ENCODE measurements at regions not wholly inside any gene's neighbourhood (a gene's known extent, or its start where the extent isn't known, plus 50 kb on each side); places are given as distances from the start of the nearest gene placed in this dataset.
"Not testable (repeated sequence)": the region's sequence is repeated elsewhere in the genome, so short reads cannot be mapped to it uniquely, and the experiment has no call there.

GRCh38 chr6:27168586-27169443, 78.7 kb upstream of the PRSS16 start (continued):
- TF ChIP-seq, protein P1, sequence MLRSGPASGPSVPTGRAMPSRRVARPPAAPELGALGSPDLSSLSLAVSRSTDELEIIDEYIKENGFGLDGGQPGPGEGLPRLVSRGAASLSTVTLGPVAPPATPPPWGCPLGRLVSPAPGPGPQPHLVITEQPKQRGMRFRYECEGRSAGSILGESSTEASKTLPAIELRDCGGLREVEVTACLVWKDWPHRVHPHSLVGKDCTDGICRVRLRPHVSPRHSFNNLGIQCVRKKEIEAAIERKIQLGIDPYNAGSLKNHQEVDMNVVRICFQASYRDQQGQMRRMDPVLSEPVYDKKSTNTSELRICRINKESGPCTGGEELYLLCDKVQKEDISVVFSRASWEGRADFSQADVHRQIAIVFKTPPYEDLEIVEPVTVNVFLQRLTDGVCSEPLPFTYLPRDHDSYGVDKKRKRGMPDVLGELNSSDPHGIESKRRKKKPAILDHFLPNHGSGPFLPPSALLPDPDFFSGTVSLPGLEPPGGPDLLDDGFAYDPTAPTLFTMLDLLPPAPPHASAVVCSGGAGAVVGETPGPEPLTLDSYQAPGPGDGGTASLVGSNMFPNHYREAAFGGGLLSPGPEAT (IDR thresholded peaks at IDR 0.05; ENCODE audit: low read depth) = no peak

DNA sequence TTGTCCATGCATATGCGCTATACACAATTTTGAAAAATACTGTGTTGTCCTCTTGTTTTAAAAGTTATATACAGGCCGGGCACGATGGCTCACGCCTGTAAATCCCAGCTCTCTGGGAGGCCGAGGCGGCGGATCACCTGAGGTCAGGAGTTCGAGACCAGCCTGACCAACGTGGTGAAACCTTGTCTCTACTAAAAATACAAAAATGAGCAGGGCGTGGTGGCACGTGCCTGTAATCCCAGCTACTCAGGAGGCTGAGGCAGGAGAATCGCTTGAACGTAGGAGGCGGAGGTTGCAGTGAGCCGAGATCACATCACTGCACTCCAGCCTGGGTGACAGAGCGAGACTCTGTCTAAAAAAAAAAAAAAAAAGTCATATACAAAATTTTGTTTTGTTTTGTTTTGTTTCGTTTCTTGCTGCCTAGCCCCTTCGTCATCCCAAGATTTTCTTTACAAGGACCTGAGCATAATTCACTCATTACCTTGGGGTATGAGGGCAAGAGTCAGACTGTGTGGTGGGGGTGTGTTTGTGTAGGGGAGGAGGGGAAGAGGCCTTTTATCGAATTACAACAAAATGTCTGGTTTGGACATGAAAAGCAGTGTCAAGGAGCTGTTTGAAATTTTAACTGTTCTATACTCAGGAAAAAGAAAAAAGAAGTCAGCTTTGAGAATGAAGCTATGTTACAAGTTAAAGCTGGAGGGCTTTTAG, 74.8 kb upstream of the PRSS16 start:
- ATAC-seq; H4K20me1 ChIP-seq (ENCODE audit: control insufficient read depth, insufficient read depth); SMC1A ChIA-PET (ENCODE audit: uncharacterized antibody, unreplicated experiment); H3K4me1 ChIP-seq (ENCODE audit: control insufficient read depth, insufficient read depth, low read length); H3K27ac ChIP-seq (ENCODE audit: control insufficient read depth, insufficient read depth); H3K9me3 ChIP-seq (replicated peaks; ENCODE audit: control insufficient read depth, insufficient read depth, low read length); FAIRE-seq; intact Hi-C loops (cut with micrococcal nuclease; ENCODE audit: unreplicated experiment); H3K9ac ChIP-seq (ENCODE audit: control insufficient read depth, insufficient read depth, low read length); RAD21 ChIA-PET (ENCODE audit: unreplicated experiment); H2AFZ ChIP-seq (ENCODE audit: control insufficient read depth, low read depth, low read length); H3K4me3 ChIP-seq; H3K36me3 ChIP-seq (ENCODE audit: control insufficient read depth in 2 of 2, insufficient read depth in 2 of 2, low read length in 1 of 2); DNase-seq (ENCODE audit: low read depth, low spot score); H3K4me2 ChIP-seq (ENCODE audit: control insufficient read depth, insufficient read depth); H3K79me2 ChIP-seq (ENCODE audit: control insufficient read depth, insufficient read depth, low read length); H3K27me3 ChIP-seq (replicated peaks in 1 of 2; ENCODE audit: control insufficient read depth in 2 of 2, insufficient read depth in 2 of 2, low read length in 1 of 2); BruUV-seq (replicated peaks): not testable (repeated sequence)
- in situ Hi-C loops (cut with MboI) = loop anchor here (25.0 kb wide), 1 partner anchor 1190 kb away; no protein-coding TSS in a partner anchor
- WGBS (ENCODE audit: insufficient coverage, insufficient replicate concordance, low lambda C conversion rate, missing lambda C conversion rate) = 66% methylated on average over 19 of the region's 19 CpGs
- CTCF ChIA-PET = interaction anchor here (0.6 to 1.5 kb wide), 2 partner anchors 11 to 91 kb away, joined by 3 to 4 read pairs; no protein-coding TSS in a partner anchor
- POLR2A ChIA-PET = interaction anchor here (1.4 kb wide), 1 partner anchor 10 kb away, joined by 5 read pairs; no protein-coding TSS in a partner anchor

DNA sequence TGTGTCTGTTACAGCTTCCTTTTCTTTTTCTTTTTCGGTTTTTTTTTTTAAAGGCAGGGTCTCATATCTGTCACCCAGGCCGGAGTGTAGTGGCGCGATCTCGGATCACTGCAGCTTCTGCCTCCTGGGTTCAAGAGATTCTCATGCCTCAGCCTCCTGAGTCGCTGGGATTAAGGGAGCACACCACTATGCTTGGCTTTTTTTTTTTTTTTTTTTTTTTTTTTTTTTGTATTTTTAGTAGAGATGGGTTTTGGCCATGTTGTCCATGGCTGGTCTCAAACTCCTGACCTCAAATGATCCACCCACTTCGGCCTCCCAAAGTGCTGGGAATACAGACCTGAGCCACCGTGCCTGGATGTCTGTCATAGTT, 74.3 kb upstream of the PRSS16 start:
- H2AFZ ChIP-seq (ENCODE audit: control insufficient read depth, low read depth, low read length); SMC1A ChIA-PET (ENCODE audit: uncharacterized antibody, unreplicated experiment); RAD21 ChIA-PET (ENCODE audit: unreplicated experiment); H4K20me1 ChIP-seq (ENCODE audit: control insufficient read depth, insufficient read depth); H3K27me3 ChIP-seq (replicated peaks in 1 of 2; ENCODE audit: control insufficient read depth in 2 of 2, insufficient read depth in 2 of 2, low read length in 1 of 2); intact Hi-C loops (cut with micrococcal nuclease; ENCODE audit: unreplicated experiment); FAIRE-seq; H3K79me2 ChIP-seq (ENCODE audit: control insufficient read depth, insufficient read depth, low read length); H3K9ac ChIP-seq (ENCODE audit: control insufficient read depth, insufficient read depth, low read length); H3K36me3 ChIP-seq (ENCODE audit: control insufficient read depth in 2 of 2, insufficient read depth in 2 of 2, low read length in 1 of 2); H3K4me3 ChIP-seq; ATAC-seq; BruUV-seq (replicated peaks); H3K4me2 ChIP-seq (ENCODE audit: control insufficient read depth, insufficient read depth); H3K9me3 ChIP-seq (replicated peaks; ENCODE audit: control insufficient read depth, insufficient read depth, low read length); H3K4me1 ChIP-seq (ENCODE audit: control insufficient read depth, insufficient read depth, low read length); H3K27ac ChIP-seq (ENCODE audit: control insufficient read depth, insufficient read depth); DNase-seq (ENCODE audit: low read depth, low spot score): not testable (repeated sequence)
- in situ Hi-C loops (cut with MboI) = loop anchor here (25.0 kb wide), 1 partner anchor 1189 kb away; no protein-coding TSS in a partner anchor
- WGBS (ENCODE audit: insufficient coverage, insufficient replicate concordance, low lambda C conversion rate, missing lambda C conversion rate) = 65% methylated on average over 8 of the region's 8 CpGs
- POLR2A ChIA-PET = interaction anchor here (1.4 kb wide), 1 partner anchor 11 kb away, joined by 5 read pairs; no protein-coding TSS in a partner anchor
- CTCF ChIA-PET = interaction anchor here (0.6 to 1.5 kb wide), 3 partner anchors 12 to 138 kb away, joined by 3 to 4 read pairs (median 3); no protein-coding TSS in a partner anchor
